ENCODE measurements at regions not wholly inside any gene's neighbourhood (a gene's known extent, or its start where the extent isn't known, plus 50 kb on each side); places are given as distances from the start of the nearest gene placed in this dataset.

DNA sequence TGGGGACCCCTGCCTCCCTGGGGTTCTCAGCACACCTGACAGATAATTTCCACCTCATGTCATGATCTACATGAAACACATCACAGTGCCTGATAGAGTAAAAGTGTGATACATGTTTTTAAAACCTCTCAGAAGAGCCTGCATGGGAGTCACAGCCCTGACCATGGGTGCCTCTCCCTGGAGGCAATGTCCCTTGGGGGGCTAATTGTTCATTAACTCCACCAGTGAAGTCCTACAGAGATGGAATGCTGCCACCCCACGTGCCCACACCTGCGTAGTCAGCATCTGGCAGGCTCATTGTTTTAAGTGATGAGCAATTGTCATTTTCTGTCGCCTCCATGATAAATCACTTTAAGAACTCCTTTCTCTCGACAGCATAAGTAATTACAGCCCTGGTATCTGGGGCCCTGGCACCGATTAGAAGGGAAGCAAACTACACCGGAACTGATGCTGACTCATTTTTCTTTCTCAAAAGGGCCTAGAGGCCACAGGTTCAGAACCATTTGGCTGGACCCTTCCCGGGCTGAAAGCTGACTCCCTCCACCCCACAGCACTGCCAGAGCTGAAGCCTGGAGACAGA, 109.6 kb upstream of the GJB5 start:
- no peak overlapping the region for H3K4me3 ChIP-seq (ENCODE audit: low read length)
- H3K36me3 ChIP-seq (ENCODE audit: control insufficient read depth, insufficient read depth, low read length), result no peaks in the 10 kb centered on the region
- no peak overlapping the region for H3K9ac ChIP-seq (ENCODE audit: low read length)
- no peaks in the 10 kb centered on the region for H3K4me1 ChIP-seq (ENCODE audit: control insufficient read depth, insufficient read depth, low read length)
- no peak overlapping the region for H3K27ac ChIP-seq (ENCODE audit: low read depth, low read length)
- H3K27me3 ChIP-seq (ENCODE audit: control insufficient read depth, insufficient read depth, low read length), result peaks cover 2% of the 10 kb centered on the region

DNA sequence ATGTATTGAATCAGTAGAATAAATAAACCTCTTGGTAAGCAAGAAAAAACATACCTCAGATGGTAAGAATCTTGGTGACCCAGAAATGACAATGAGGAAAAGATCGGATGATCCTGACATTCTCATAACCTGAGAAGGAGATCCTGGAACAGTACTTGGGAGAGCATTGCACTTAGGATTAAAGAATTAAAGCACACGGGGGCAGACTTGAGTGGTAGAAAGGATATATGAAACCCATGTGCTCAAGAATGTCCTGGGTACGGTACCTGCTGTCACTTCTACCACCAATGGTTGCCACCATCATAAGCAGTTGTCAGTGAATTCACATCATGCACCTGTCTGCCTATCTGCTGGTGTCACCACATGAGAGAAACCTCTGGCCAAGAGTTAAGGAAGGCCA, 108.9 kb upstream of the GJB5 start:
- peaks cover 2% of the 10 kb centered on the region for H3K27me3 ChIP-seq (ENCODE audit: control insufficient read depth, insufficient read depth, low read length)
- no peaks in the 10 kb centered on the region for H3K36me3 ChIP-seq (ENCODE audit: control insufficient read depth, insufficient read depth, low read length)
- no peaks in the 10 kb centered on the region for H3K4me1 ChIP-seq (ENCODE audit: control insufficient read depth, insufficient read depth, low read length)
- H3K4me3 ChIP-seq (ENCODE audit: low read length), result no peak overlapping the region
- H3K27ac ChIP-seq (ENCODE audit: low read depth, low read length), result no peak overlapping the region
- H3K9ac ChIP-seq (ENCODE audit: low read length), result no peak overlapping the region

GRCh38 chr1:34648501-34648900, 106.3 kb upstream of the GJB5 start:
- Histone ChIP-seq H3K9ac (ENCODE audit: low read length) (no peak overlapping the region), H3K4me3 (ENCODE audit: low read length) (no peak overlapping the region), H3K27me3 (ENCODE audit: control insufficient read depth, insufficient read depth, low read length) (peaks cover 2% of the 10 kb centered on the region), H3K36me3 (ENCODE audit: control insufficient read depth, insufficient read depth, low read length) (no peaks in the 10 kb centered on the region), H3K27ac (ENCODE audit: low read depth, low read length) (no peak overlapping the region), H3K4me1 (ENCODE audit: control insufficient read depth, insufficient read depth, low read length) (no peaks in the 10 kb centered on the region)

- Histone ChIP-seq H3K27me3 (ENCODE audit: control insufficient read depth, insufficient read depth, low read length) (peaks cover 2% of the 10 kb centered on the region), H3K9ac (ENCODE audit: low read length) (no peak overlapping the region)
Observed at GRCh38 chr1:34650090-34650489, 104.8 kb upstream of the GJB5 start.

GRCh38 chr1:34650800-34651199, 104.0 kb upstream of the GJB5 start:
- Histone ChIP-seq H3K4me3 (ENCODE audit: low read length) (no peak overlapping the region), H3K4me1 (ENCODE audit: control insufficient read depth, insufficient read depth, low read length) (no peaks in the 10 kb centered on the region), H3K27ac (ENCODE audit: low read depth, low read length) (no peak overlapping the region), H3K9ac (ENCODE audit: low read length) (no peak overlapping the region), H3K27me3 (ENCODE audit: control insufficient read depth, insufficient read depth, low read length) (peaks cover 2% of the 10 kb centered on the region), H3K36me3 (ENCODE audit: control insufficient read depth, insufficient read depth, low read length) (no peaks in the 10 kb centered on the region)

More at GRCh38 chr1:34650090-34650489, 104.8 kb upstream of the GJB5 start:
- Histone ChIP-seq H3K4me1 (ENCODE audit: control insufficient read depth, insufficient read depth, low read length) (no peaks in the 10 kb centered on the region), H3K4me3 (ENCODE audit: low read length) (no peak overlapping the region), H3K27ac (ENCODE audit: low read depth, low read length) (no peak overlapping the region), H3K36me3 (ENCODE audit: control insufficient read depth, insufficient read depth, low read length) (no peaks in the 10 kb centered on the region)

DNA sequence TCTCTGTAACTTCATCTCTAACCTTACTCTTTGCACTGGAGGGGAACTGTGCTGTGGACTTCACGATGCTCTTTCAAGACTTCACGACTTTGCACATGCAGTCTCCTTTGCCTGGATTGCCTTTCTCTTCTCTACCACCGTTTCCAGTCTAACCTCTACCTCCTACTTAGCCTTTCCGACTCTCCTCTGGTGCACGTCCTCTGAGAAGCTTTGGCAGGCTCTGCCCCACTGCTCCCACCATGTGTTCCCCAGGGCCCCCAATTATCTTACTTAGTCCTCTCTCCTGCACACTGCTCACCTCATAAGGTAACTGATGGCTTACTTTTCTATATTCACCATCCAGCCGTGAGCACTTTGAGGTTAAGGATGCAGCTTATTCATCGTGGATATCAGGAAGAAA, 101.7 kb upstream of the GJB5 start:
- Histone ChIP-seq H3K27ac (ENCODE audit: low read depth, low read length) (no peak overlapping the region), H3K9ac (ENCODE audit: low read length) (no peak overlapping the region), H3K36me3 (ENCODE audit: control insufficient read depth, insufficient read depth, low read length) (no peaks in the 10 kb centered on the region), H3K27me3 (ENCODE audit: control insufficient read depth, insufficient read depth, low read length) (peaks cover 2% of the 10 kb centered on the region), H3K4me1 (ENCODE audit: control insufficient read depth, insufficient read depth, low read length) (no peaks in the 10 kb centered on the region), H3K4me3 (ENCODE audit: low read length) (no peak overlapping the region)

DNA sequence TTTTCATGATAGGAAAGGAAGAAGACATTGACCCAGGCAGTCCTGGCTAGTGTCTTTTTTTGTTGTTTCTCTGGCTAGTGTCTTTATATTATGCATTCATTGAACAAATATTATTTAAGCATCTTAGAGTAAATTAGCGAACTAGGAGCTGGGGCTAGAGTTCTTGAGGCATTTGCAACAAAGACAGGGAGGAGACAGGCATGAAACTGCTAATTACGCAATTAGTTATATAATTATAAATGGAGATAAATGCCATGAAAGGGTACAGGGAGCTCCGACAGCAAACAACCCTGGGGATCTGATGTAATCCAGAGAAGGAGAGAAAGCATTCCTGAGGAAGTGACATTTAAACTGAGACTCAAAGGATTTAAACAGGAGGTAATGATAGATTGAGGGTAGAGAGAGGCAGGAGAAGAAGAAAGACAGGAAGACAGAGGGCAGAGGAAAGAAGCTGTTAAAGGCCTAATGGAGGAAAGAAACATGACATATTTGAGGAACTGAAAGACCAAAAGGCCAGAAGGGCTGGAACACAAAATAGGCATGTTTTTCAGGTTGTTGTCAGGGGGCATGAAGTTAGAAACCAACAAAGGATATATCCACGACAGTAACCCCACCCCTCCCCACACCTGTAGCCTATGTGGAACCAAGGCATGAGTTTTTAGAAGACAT, 99.5 kb upstream of the GJB5 start:
- H3K9ac ChIP-seq (ENCODE audit: low read length), result no peak overlapping the region
- no peaks in the 10 kb centered on the region for H3K4me1 ChIP-seq (ENCODE audit: control insufficient read depth, insufficient read depth, low read length)
- H3K36me3 ChIP-seq (ENCODE audit: control insufficient read depth, insufficient read depth, low read length), result no peaks in the 10 kb centered on the region
- H3K27me3 ChIP-seq (ENCODE audit: control insufficient read depth, insufficient read depth, low read length), result no peaks in the 10 kb centered on the region
- no peak overlapping the region for H3K27ac ChIP-seq (ENCODE audit: low read depth, low read length)
- no peak overlapping the region for H3K4me3 ChIP-seq (ENCODE audit: low read length)

GRCh38 chr1:34655875-34656240, 99.0 kb upstream of the GJB5 start:
- Histone ChIP-seq H3K4me1 (ENCODE audit: control insufficient read depth, insufficient read depth, low read length) (no peaks in the 10 kb centered on the region), H3K9ac (ENCODE audit: low read length) (no peak overlapping the region), H3K27me3 (ENCODE audit: control insufficient read depth, insufficient read depth, low read length) (no peaks in the 10 kb centered on the region), H3K36me3 (ENCODE audit: control insufficient read depth, insufficient read depth, low read length) (no peaks in the 10 kb centered on the region), H3K4me3 (ENCODE audit: low read length) (no peak overlapping the region), H3K27ac (ENCODE audit: low read depth, low read length) (no peak overlapping the region)

GRCh38 chr1:34656299-34656698, 98.5 kb upstream of the GJB5 start:
- no peaks in the 10 kb centered on the region for H3K4me1 ChIP-seq (ENCODE audit: control insufficient read depth, insufficient read depth, low read length)
- no peaks in the 10 kb centered on the region for H3K27me3 ChIP-seq (ENCODE audit: control insufficient read depth, insufficient read depth, low read length)
- H3K4me3 ChIP-seq (ENCODE audit: low read length), result no peak overlapping the region
- H3K27ac ChIP-seq (ENCODE audit: low read depth, low read length), result no peak overlapping the region
- H3K36me3 ChIP-seq (ENCODE audit: control insufficient read depth, insufficient read depth, low read length), result no peaks in the 10 kb centered on the region
- no peak overlapping the region for H3K9ac ChIP-seq (ENCODE audit: low read length)

- Histone ChIP-seq H3K9ac (ENCODE audit: low read length) (no peak overlapping the region), H3K27me3 (ENCODE audit: control insufficient read depth, insufficient read depth, low read length) (no peaks in the 10 kb centered on the region), H3K36me3 (ENCODE audit: control insufficient read depth, insufficient read depth, low read length) (no peaks in the 10 kb centered on the region), H3K4me3 (ENCODE audit: low read length) (no peak overlapping the region), H3K27ac (ENCODE audit: low read depth, low read length) (no peak overlapping the region), H3K4me1 (ENCODE audit: control insufficient read depth, insufficient read depth, low read length) (no peaks in the 10 kb centered on the region)
Observed at GRCh38 chr1:34656731-34657130, 98.1 kb upstream of the GJB5 start.

GRCh38 chr1:34657266-34657665, 97.6 kb upstream of the GJB5 start:
- Histone ChIP-seq H3K27me3 (ENCODE audit: control insufficient read depth, insufficient read depth, low read length) (no peaks in the 10 kb centered on the region), H3K4me3 (ENCODE audit: low read length) (no peak overlapping the region), H3K36me3 (ENCODE audit: control insufficient read depth, insufficient read depth, low read length) (no peaks in the 10 kb centered on the region), H3K27ac (ENCODE audit: low read depth, low read length) (no peak overlapping the region), H3K9ac (ENCODE audit: low read length) (no peak overlapping the region), H3K4me1 (ENCODE audit: control insufficient read depth, insufficient read depth, low read length) (no peaks in the 10 kb centered on the region)

DNA sequence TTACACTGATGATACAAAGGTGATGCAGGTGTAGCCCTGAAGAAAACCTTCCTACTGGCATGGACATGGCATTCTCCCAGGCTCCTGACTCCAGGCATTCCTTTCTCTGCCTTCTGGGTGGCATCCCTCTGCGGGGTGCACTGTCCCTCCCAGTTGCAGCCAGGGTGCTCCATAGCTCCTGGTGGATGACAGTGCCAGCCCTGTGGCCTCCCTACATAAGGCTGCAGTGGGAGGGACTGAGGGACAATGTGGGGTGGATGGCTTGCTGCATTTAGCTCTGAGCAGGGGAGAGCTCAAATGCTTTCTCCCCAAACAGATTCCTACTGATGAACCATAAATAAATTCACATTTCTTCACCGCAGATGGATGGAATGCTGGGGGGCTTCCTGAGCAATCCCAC, 97.0 kb upstream of the GJB5 start:
- Histone ChIP-seq H3K27ac (ENCODE audit: low read depth, low read length) (no peak overlapping the region), H3K36me3 (ENCODE audit: control insufficient read depth, insufficient read depth, low read length) (no peaks in the 10 kb centered on the region), H3K9ac (ENCODE audit: low read length) (no peak overlapping the region), H3K4me1 (ENCODE audit: control insufficient read depth, insufficient read depth, low read length) (no peaks in the 10 kb centered on the region), H3K4me3 (ENCODE audit: low read length) (no peak overlapping the region), H3K27me3 (ENCODE audit: control insufficient read depth, insufficient read depth, low read length) (no peaks in the 10 kb centered on the region)

DNA sequence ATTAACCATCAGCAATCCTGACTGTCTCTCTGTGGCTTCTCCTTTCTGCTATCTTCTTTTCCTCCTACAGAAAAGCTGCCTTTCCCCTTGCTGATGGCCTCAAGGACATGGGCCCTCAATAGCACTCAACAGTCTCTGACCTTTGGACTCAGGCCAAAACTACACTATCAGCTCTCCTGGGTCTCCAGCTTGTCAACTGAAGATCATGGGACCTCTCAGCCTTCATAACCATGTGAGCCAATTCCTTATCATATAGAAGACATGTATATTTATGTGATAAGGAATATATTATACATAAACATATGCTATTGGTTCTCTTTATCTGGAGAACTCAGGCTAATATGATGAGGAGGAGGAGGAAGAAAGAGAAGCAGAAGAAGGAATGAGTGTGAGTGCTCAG, 91.8 kb upstream of the GJB5 start:
- Histone ChIP-seq H3K36me3 (ENCODE audit: control insufficient read depth, insufficient read depth, low read length) (no peaks in the 10 kb centered on the region), H3K4me3 (ENCODE audit: low read length) (no peak overlapping the region), H3K4me1 (ENCODE audit: control insufficient read depth, insufficient read depth, low read length) (no peaks in the 10 kb centered on the region)

More for the DNA sequence above, 91.8 kb upstream of the GJB5 start:
- Histone ChIP-seq H3K27ac (ENCODE audit: low read depth, low read length) (no peak overlapping the region), H3K9ac (ENCODE audit: low read length) (no peak overlapping the region), H3K27me3 (ENCODE audit: control insufficient read depth, insufficient read depth, low read length) (no peaks in the 10 kb centered on the region)

Measured in rectal smooth muscle tissue (tissue), 1 donor.